AG09309 (cell line): ENCODE measurements at regions not wholly inside any gene's neighbourhood (a gene's known extent, or its start where the extent isn't known, plus 50 kb on each side); places are given as distances from the start of the nearest gene placed in this dataset.

ENCODE experiments used
- DNase-seq: peaks from one replicate; pipeline ENCODE4 v3.0.0-alpha.2; 2010; ENCODE audit warnings: low read depth
- H3K4me3 ChIP-seq: 2 replicates; pipeline ENCODE4 v1.5.1; 2011; ENCODE audit warnings: mild to moderate bottlenecking, low read depth, low read length, moderate library complexity; ENCODE audit not compliant: control insufficient read depth
- TF ChIP-seq, protein P1 (sequence below): IDR thresholded peaks from 2 replicates; pipeline ENCODE4 v1.5.1; 2011; ENCODE audit warnings: mild to moderate bottlenecking, low read depth, low read length, inconsistent platforms; ENCODE audit not compliant: insufficient read depth, control insufficient read depth; ENCODE audit errors: missing control alignments

DNA sequence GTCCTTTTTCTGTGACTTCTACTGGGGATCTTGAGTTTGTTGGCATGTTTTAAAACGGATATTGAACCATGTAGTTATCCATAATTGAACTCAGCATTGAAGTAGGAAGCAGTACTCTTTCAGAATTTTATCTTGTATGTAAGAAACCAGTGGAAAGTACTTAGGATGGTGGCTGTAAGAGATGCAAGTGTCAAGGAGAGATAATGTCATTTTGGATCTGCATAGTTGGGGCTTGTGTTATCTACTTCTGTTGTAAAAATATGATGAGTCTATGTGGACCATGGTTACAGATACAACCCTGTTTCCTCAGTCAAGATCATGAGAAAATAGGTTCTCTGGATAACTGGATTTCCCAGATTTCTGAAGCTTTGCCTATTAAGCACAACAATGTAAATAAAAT, 113.7 kb downstream of the NAB1 start:
- no peak for DNase-seq
- TF ChIP-seq, protein P1, sequence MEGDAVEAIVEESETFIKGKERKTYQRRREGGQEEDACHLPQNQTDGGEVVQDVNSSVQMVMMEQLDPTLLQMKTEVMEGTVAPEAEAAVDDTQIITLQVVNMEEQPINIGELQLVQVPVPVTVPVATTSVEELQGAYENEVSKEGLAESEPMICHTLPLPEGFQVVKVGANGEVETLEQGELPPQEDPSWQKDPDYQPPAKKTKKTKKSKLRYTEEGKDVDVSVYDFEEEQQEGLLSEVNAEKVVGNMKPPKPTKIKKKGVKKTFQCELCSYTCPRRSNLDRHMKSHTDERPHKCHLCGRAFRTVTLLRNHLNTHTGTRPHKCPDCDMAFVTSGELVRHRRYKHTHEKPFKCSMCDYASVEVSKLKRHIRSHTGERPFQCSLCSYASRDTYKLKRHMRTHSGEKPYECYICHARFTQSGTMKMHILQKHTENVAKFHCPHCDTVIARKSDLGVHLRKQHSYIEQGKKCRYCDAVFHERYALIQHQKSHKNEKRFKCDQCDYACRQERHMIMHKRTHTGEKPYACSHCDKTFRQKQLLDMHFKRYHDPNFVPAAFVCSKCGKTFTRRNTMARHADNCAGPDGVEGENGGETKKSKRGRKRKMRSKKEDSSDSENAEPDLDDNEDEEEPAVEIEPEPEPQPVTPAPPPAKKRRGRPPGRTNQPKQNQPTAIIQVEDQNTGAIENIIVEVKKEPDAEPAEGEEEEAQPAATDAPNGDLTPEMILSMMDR, result no peak
- H3K4me3 ChIP-seq, result no peak overlapping the region

DNA sequence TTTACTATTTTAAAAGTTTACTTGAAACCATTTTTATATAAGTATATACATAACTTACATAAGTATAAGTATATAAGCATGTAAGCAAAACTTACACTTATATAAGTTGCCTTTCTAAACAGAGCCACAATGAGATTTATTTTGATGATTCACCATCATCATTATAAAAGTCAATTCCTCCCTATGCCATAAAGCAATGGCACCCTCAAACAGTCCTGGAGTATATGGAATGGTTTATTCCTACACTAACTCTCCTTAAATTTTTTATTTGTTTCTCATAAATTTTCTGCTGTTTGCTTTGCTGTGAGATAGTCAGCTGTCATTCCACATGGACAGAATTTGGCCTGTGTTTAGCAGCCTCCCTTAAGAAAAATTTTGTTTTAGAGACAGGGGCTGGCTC, 114.2 kb downstream of the NAB1 start:
- TF ChIP-seq, protein P1, result no peak

DNA sequence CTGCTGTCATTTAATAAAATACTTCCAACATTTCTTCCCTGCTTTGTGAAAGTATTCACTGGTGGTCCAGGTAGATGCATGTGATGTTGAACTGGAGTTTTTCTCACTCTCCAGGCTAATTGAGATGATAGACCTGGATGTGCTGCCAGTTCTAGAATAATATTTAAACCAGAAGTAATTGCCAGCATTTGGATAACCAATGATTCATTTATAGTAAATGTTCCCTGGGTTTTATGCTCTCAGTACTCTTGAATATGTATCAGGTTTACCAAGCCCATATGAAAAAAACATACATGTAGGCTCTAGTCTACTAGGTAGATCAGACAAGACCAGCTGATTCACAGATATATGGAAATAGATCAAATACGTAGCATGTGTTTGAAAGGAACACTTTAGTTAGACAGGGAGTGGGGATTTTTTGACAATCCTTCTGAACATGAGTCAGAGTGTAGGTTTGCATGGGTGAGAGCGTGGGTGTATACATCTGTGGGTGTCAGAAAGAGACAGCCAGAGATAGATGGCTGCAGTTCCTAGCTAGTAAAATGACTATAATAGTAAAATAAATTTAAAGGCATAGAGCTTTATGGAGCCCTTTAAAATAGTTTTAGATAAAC, 115.1 kb downstream of the NAB1 start:
- H3K4me3 ChIP-seq, result no peak overlapping the region
- TF ChIP-seq, protein P1, result no peak
- no peak for DNase-seq

More for the DNA sequence above, 114.2 kb downstream of the NAB1 start:
- no peak for DNase-seq
- H3K4me3 ChIP-seq, result no peak overlapping the region

DNA sequence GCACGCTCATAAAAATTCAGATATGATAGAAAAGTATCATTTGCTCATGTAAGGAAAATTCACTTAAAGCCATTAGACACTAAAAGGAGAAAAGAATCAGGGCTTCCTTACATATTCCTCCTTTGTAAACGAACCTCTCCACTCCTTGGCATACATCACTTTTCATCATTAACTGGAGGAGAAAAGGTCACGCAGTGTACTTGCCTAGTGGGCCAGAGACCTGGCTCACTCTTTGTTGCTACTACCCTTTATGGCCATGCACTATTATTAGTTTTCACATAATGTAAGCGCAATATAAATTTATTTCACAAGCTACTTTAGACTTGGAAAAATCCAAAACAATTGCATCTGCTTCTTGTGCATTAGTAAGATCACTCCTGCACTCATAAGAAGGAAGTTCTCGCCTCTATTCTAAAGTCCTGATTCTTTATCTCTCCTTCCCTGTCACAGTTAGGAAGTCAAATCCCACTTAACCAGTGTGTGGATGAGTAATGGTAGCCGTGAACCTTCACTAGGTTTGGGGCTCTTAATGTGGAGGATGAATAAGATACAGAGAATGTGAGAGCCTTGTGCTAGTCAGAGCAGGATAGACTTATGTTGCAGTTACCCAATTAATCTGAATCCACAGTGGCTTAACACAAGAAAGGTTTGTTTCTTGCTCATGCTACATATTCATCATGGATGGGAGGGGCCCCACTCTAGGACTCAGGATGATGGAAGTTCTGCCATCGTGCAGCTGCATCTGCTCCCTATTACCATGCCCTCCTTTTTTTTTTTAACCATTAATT, 115.0 kb upstream of the GLS start:
- peak; percentile 76 for DNase-seq
- TF ChIP-seq, protein P1, result no peak
- no peak overlapping the region for H3K4me3 ChIP-seq

DNA sequence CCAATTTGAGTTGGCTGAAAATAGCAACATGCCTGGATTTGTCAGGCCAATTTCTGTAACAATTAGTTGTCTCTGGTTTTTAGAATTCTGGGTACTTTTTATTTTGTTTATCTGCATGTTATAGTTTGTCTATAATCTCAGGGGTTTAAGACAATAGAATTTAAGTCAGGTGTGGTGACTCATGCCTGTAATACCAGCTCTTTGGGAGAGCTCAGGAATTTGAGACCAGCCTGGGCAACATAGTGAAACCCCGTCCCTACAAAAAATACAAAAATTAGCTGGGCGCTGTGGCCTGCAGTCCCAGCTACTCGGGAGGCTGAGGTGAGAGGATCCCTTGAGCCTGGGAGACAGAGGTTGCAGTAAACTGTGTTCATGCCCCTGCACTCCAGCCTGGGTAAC, 114.4 kb upstream of the GLS start:
- TF ChIP-seq, protein P1, result no peak
- no peak overlapping the region for H3K4me3 ChIP-seq

DNA sequence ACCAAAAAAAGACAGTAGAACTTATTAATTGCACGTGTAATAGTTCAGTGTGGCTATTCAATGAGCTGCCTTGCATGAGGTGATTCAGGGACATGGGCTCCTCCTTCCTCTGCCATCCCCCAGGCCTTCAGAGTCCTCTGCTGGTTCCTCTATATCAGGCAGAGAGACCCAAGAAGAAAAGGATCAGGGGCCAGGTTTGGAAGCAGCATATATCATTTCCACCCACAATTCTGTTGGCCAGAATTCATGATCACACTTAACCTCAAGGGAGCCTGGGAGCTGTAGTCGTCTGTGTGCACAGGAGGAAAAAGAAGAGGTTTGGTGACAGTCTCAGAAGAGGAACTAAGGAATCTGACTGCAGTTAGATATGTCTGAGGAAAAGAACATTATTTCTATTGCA, 114.0 kb upstream of the GLS start:
- no peak for DNase-seq
- TF ChIP-seq, protein P1, result no peak
- H3K4me3 ChIP-seq, result no peak overlapping the region

More for the DNA sequence above, 114.4 kb upstream of the GLS start:
- DNase-seq, result no peak

DNA sequence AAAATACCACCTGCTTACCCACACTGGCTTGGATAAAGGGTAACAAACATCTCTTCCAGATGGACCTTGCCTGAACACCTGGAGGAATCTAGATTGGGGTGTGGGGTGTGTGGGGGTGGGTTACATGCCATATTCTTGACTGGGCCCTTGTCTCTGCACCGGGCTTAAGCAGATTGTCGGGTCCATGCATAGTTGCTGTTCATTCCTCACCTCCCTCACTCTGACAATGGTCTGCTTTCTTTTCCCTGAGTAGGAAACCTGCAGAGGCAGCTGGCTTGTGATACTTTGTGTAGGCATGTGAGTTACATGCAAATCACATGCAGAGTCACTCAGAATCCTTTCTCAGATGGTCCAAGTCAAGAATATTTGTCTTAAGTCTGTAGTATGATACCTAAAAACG, 112.8 kb upstream of the GLS start:
- no peak for DNase-seq
- TF ChIP-seq, protein P1, result no peak
- H3K4me3 ChIP-seq, result no peak overlapping the region
